Hepatic stellate cell (primary cell): ENCODE measurements at regions not wholly inside any gene's neighbourhood (a gene's known extent, or its start where the extent isn't known, plus 50 kb on each side); places are given as distances from the start of the nearest gene placed in this dataset.
A peak's percentile ranks its signal among the peaks of the same experiment; 100 is the strongest.
"Not testable (repeated sequence)": the region's sequence is repeated elsewhere in the genome, so short reads cannot be mapped to it uniquely, and the experiment has no call there.

ENCODE experiments used
- DNase-seq: peaks from one replicate; pipeline ENCODE4 v3.0.0; 2011; ENCODE audit warnings: low spot score

GRCh38 chr16:75780669-75781068 is 54.4 kb upstream of the CPHXL start:
- no peak for DNase-seq

- DNase-seq, result no peak
Observed at GRCh38 chr16:75781683-75782343, 55.5 kb upstream of the CPHXL start.

GRCh38 chr16:75787440-75787839 is 61.1 kb upstream of the CPHXL start:
- no peak for DNase-seq

- peak; percentile 44 for DNase-seq
Observed at GRCh38 chr16:75789237-75789636, 62.9 kb upstream of the CPHXL start.

GRCh38 chr16:75792771-75793492 is 66.6 kb upstream of the CPHXL start:
- no peak for DNase-seq

- no peak for DNase-seq
Observed at GRCh38 chr16:75793641-75794040, 67.4 kb upstream of the CPHXL start.

GRCh38 chr16:75794426-75794825 is 68.1 kb upstream of the CPHXL start:
- DNase-seq, result no peak

- DNase-seq, result no peak
Observed at GRCh38 chr16:75798714-75799113, 72.4 kb upstream of the CPHXL start.

- DNase-seq, result no peak
Observed at GRCh38 chr16:75801307-75801706, 75.0 kb upstream of the CPHXL start.

- DNase-seq, result no peak
Observed at GRCh38 chr16:75803753-75804152, 77.5 kb upstream of the CPHXL start.

- DNase-seq, result no peak
Observed at GRCh38 chr16:75804368-75804767, 78.1 kb upstream of the CPHXL start.

GRCh38 chr16:75805946-75806345 is 79.7 kb upstream of the CPHXL start:
- DNase-seq, result no peak

GRCh38 chr16:75806487-75806886 is 80.2 kb upstream of the CPHXL start:
- DNase-seq, result no peak

- DNase-seq, result no peak
Observed at GRCh38 chr16:75810342-75810741, 84.1 kb upstream of the CPHXL start.

GRCh38 chr16:75811020-75811634 is 84.8 kb upstream of the CPHXL start:
- no peak for DNase-seq

- no peak for DNase-seq
Observed at GRCh38 chr16:75818491-75818890, 92.2 kb upstream of the CPHXL start.

- no peak for DNase-seq
Observed at GRCh38 chr16:75820672-75821071, 94.4 kb upstream of the CPHXL start.

GRCh38 chr16:75821117-75821516 is 94.8 kb upstream of the CPHXL start:
- no peak for DNase-seq

GRCh38 chr16:75825750-75826149 is 99.5 kb upstream of the CPHXL start:
- not testable (repeated sequence) for DNase-seq

GRCh38 chr16:75827372-75828038 is 101.2 kb upstream of the CPHXL start:
- not testable (repeated sequence) for DNase-seq

GRCh38 chr16:75833385-75833784 is 107.1 kb upstream of the CPHXL start:
- DNase-seq, result not testable (repeated sequence)

GRCh38 chr16:75836347-75837010 is 110.2 kb upstream of the CPHXL start:
- DNase-seq, result no peak
